Neutrophil (primary cell): ENCODE measurements at regions not wholly inside any gene's neighbourhood (a gene's known extent, or its start where the extent isn't known, plus 50 kb on each side); places are given as distances from the start of the nearest gene placed in this dataset.

ENCODE experiments used
- H3K27ac ChIP-seq: fragments of 200-600 bp; sonication (generic); 2 replicates; pipeline ENCODE4 v1.5.1; 2016; ENCODE audit warnings: mild to moderate bottlenecking, moderate library complexity
- H3K27me3 ChIP-seq: fragments of 200-600 bp; sonication (generic); 2 replicates; pipeline ENCODE4 v1.6.0; 2016; ENCODE audit warnings: mild to moderate bottlenecking
- H3K36me3 ChIP-seq: fragments of 200-600 bp; sonication (generic); 2 replicates; pipeline ENCODE4 v1.5.1; 2017
- H3K4me1 ChIP-seq, 2 experiments: fragments of 200-600 bp in 1 of 2; sonication (generic) in 1 of 2; 1 replicate in 1 of 2; 2 replicates in 1 of 2; pipeline versions ENCODE4 v1.5.1 to v1.6.1; 2013 to 2016; ENCODE audit warnings: low read depth in 1 of 2, low read length in 1 of 2, mild to moderate bottlenecking in 1 of 2, moderate library complexity in 1 of 2; ENCODE audit not compliant: control insufficient read depth in 1 of 2, insufficient read depth in 1 of 2
- H3K4me3 ChIP-seq, 2 experiments: fragments of 200-600 bp in 1 of 2; sonication (generic) in 1 of 2; 1 replicate in 1 of 2; 2 replicates in 1 of 2; pipeline ENCODE4 v1.5.1; 2013 to 2016; ENCODE audit warnings: low read depth in 1 of 2, low read length in 1 of 2, mild to moderate bottlenecking in 1 of 2, moderate library complexity in 1 of 2
- H3K9me3 ChIP-seq: fragments of 200-600 bp; sonication (generic); 2 replicates; pipeline ENCODE4 v1.5.1; 2016
- CTCF ChIP-seq: fragments of 200-600 bp; sonication (generic); IDR thresholded peaks from 2 replicates; pipeline ENCODE4 v1.5.1; 2016; ENCODE audit warnings: antibody characterized with exemption

GRCh38 chr6:166712286-166713228 is 85.5 kb upstream of the RPS6KA2 start:
- Histone ChIP-seq H3K4me3 (no peak overlapping the region), H3K4me1 (peaks cover 16 to 27% of the 10 kb centered on the region in 2 experiments), H3K27ac (no peak overlapping the region), H3K36me3 (no peaks in the 10 kb centered on the region), H3K9me3 (no peaks in the 10 kb centered on the region), H3K27me3 (no peaks in the 10 kb centered on the region)
- no peak for TF ChIP-seq CTCF

- H3K9me3 ChIP-seq: no peaks in the 10 kb centered on the region
- peaks cover 22 to 38% of the 10 kb centered on the region in 2 experiments for H3K4me1 ChIP-seq
- H3K36me3 ChIP-seq: no peaks in the 10 kb centered on the region
- no peak overlapping the region for H3K27ac ChIP-seq
- H3K27me3 ChIP-seq: no peaks in the 10 kb centered on the region
- no peak for TF ChIP-seq CTCF
- no peak overlapping the region for H3K4me3 ChIP-seq
Measured at GRCh38 chr6:166710084-166710483, 83.0 kb upstream of the RPS6KA2 start.

GRCh38 chr6:166708460-166708859 is 81.4 kb upstream of the RPS6KA2 start:
- Histone ChIP-seq H3K4me3 (no peak overlapping the region), H3K36me3 (no peaks in the 10 kb centered on the region), H3K4me1 (peaks cover 25 to 47% of the 10 kb centered on the region in 2 experiments), H3K27me3 (no peaks in the 10 kb centered on the region), H3K27ac (no peak overlapping the region), H3K9me3 (no peaks in the 10 kb centered on the region)
- TF ChIP-seq CTCF: no peak

GRCh38 chr6:166707045-166707444 is 80.0 kb upstream of the RPS6KA2 start:
- Histone ChIP-seq H3K27ac (peak overlapping the region; percentile 32), H3K4me3 (peak overlapping the region; percentile 29 to 32), H3K9me3 (no peaks in the 10 kb centered on the region), H3K4me1 (peaks cover 24 to 47% of the 10 kb centered on the region in 2 experiments), H3K36me3 (peaks cover 5% of the 10 kb centered on the region), H3K27me3 (no peaks in the 10 kb centered on the region)
- peak; percentile 52 for TF ChIP-seq CTCF

- Histone ChIP-seq H3K36me3 (peaks cover 9% of the 10 kb centered on the region), H3K9me3 (no peaks in the 10 kb centered on the region), H3K4me3 (no peak overlapping the region), H3K4me1 (peaks cover 19 to 39% of the 10 kb centered on the region in 2 experiments), H3K27ac (no peak overlapping the region), H3K27me3 (no peaks in the 10 kb centered on the region)
- no peak for TF ChIP-seq CTCF
Measured at GRCh38 chr6:166705069-166705468, 78.0 kb upstream of the RPS6KA2 start.
